DND-41 (cell line): ENCODE measurements at regions not wholly inside any gene's neighbourhood (a gene's known extent, or its start where the extent isn't known, plus 50 kb on each side); places are given as distances from the start of the nearest gene placed in this dataset.
"Not testable (repeated sequence)": the region's sequence is repeated elsewhere in the genome, so short reads cannot be mapped to it uniquely, and the experiment has no call there.

Source experiments
- ATAC-seq: fragments of 200-7000 bp; cut with Tn5 transposase; 3 replicates; pipeline ENCODE4 v1.9.1; 2021; ENCODE audit warnings: low read depth; ENCODE audit not compliant: insufficient read depth
- DNase-seq: peaks from one replicate; pipeline ENCODE4 v3.0.0-alpha.2; 2020
- H2AFZ ChIP-seq: 2 replicates; pipeline ENCODE4 v1.6.0; 2012; ENCODE audit warnings: low read depth, low read length
- H3K27ac ChIP-seq: 2 replicates; pipeline ENCODE4 v1.5.1; 2012; ENCODE audit warnings: low read length, inconsistent platforms
- H3K27me3 ChIP-seq: fragments of 200-600 bp; sonication (generic); 2 replicates; pipeline ENCODE4 v1.6.0; 2012; ENCODE audit warnings: low read length, mild to moderate bottlenecking, inconsistent platforms; ENCODE audit not compliant: insufficient read depth, poor library complexity
- H3K36me3 ChIP-seq: 2 replicates; pipeline ENCODE4 v1.5.1; 2012; ENCODE audit warnings: low read length, inconsistent platforms; ENCODE audit not compliant: insufficient read depth
- H3K4me1 ChIP-seq: 2 replicates; pipeline ENCODE4 v1.5.1; 2012; ENCODE audit warnings: mild to moderate bottlenecking, low read length; ENCODE audit not compliant: insufficient read depth
- H3K4me2 ChIP-seq: 2 replicates; pipeline ENCODE4 v1.6.0; 2012; ENCODE audit warnings: mild to moderate bottlenecking, moderate library complexity, low read length, inconsistent platforms; ENCODE audit not compliant: insufficient read depth
- H3K4me3 ChIP-seq, 2 experiments: fragments of 200-600 bp in 1 of 2; shearing (Covaris generic) in 1 of 2; 2 replicates each; pipeline ENCODE4 v1.5.1; 2012 to 2016; ENCODE audit warnings: inconsistent platforms in 2 of 2, low read length in 2 of 2, mild to moderate bottlenecking in 2 of 2, low read depth in 1 of 2, moderate library complexity in 1 of 2
- H3K79me2 ChIP-seq: 2 replicates; pipeline ENCODE4 v1.6.0; 2012; ENCODE audit warnings: low read length, inconsistent platforms; ENCODE audit not compliant: insufficient read depth
- H3K9ac ChIP-seq: 2 replicates; pipeline ENCODE4 v1.6.0; 2012; ENCODE audit warnings: low read depth, mild to moderate bottlenecking, inconsistent platforms, low read length, moderate library complexity
- H3K9me3 ChIP-seq: 2 replicates; pipeline ENCODE4 v1.5.1; 2012; ENCODE audit warnings: low read length, moderate library complexity, mild to moderate bottlenecking, inconsistent platforms; ENCODE audit not compliant: insufficient read depth, severe bottlenecking
- H4K20me1 ChIP-seq: 2 replicates; pipeline ENCODE4 v1.6.0; 2012; ENCODE audit warnings: low read length; ENCODE audit not compliant: insufficient read depth
- EZH2 ChIP-seq: IDR thresholded peaks from 3 replicates; pipeline ENCODE4 v1.6.1; 2012; ENCODE audit warnings: borderline replicate concordance, low read depth, mild to moderate bottlenecking, moderate library complexity, low read length, inconsistent platforms; ENCODE audit not compliant: severe bottlenecking
- TF ChIP-seq, protein P1 (sequence below): IDR thresholded peaks from 2 replicates; pipeline ENCODE4 v1.5.1; 2012; ENCODE audit warnings: borderline replicate concordance, low read length, moderate library complexity, mild to moderate bottlenecking; ENCODE audit not compliant: poor library complexity, severe bottlenecking; ENCODE audit errors: extremely low read depth

DNA sequence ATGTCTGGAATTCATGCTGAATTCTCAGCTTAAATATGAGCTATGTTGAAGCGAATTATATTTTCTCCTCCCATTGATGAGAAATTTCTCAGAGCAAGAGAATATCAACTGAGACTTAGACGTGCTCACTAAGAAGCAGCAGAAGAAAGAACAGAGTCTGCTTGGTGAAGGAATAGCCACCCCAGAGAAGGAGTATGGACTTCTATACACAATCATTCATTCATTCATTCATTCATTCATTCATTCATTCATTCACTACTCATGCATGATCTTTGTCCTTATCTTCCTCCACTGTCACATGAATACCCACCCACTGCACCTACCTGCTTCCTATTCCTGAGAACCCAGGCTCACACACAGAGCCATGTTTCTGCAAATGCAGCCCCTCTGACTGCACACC is 206.6 kb downstream of the DEPDC1B start:
- Histone ChIP-seq H3K9me3 (no peaks in the 10 kb centered on the region), H3K4me2 (no peak overlapping the region), H4K20me1 (no peaks in the 10 kb centered on the region), H3K4me1 (no peaks in the 10 kb centered on the region), H3K27me3 (no peaks in the 10 kb centered on the region), H2AFZ (no peak overlapping the region), H3K27ac (no peak overlapping the region), H3K4me3 (no peak overlapping the region), H3K36me3 (no peaks in the 10 kb centered on the region), H3K79me2 (no peaks in the 10 kb centered on the region), H3K9ac (no peak overlapping the region)
- no peak for DNase-seq
- TF ChIP-seq EZH2, result no peak
- TF ChIP-seq, protein P1, sequence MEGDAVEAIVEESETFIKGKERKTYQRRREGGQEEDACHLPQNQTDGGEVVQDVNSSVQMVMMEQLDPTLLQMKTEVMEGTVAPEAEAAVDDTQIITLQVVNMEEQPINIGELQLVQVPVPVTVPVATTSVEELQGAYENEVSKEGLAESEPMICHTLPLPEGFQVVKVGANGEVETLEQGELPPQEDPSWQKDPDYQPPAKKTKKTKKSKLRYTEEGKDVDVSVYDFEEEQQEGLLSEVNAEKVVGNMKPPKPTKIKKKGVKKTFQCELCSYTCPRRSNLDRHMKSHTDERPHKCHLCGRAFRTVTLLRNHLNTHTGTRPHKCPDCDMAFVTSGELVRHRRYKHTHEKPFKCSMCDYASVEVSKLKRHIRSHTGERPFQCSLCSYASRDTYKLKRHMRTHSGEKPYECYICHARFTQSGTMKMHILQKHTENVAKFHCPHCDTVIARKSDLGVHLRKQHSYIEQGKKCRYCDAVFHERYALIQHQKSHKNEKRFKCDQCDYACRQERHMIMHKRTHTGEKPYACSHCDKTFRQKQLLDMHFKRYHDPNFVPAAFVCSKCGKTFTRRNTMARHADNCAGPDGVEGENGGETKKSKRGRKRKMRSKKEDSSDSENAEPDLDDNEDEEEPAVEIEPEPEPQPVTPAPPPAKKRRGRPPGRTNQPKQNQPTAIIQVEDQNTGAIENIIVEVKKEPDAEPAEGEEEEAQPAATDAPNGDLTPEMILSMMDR, result no peak
- no peak for ATAC-seq

DNA sequence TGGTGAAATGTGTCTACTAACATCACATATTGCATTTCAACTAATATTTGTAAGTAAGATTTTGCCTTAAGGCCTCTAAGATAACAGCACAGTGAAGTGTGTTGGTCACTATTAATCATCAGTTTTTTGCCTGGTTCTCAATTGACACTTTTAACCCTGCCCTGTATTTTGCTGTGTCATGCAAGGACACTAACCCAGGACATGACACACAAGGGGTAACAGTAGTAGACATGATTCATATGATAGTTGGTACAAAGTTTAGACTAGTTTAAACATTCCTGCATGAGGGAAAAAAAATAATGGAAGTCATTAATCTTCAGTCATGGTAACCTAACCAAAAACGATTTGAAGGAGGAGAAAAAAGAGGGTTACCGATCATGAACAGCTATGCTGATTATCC is 207.0 kb downstream of the DEPDC1B start:
- H3K27ac ChIP-seq, result no peak overlapping the region

DNA sequence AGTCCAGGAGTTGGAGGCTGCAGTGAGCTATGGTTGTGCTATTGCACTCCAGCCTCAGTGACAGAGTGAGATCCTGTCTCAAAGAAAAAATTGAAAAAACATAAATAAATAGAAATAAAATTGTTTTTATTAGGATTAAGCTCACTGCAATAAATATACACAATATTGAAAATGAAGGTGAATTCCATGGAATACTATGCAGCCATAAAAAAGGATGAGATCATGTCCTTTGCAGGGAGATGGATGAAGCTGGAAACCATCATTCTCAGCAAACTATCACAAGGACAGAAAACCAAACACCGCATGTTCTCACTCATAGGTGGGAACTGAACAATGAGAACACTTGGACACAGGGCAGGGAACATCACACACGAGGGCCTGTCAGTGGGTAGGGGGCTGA is 207.6 kb downstream of the DEPDC1B start:
- not testable (repeated sequence) for H3K4me3 ChIP-seq, H3K4me2 ChIP-seq, H3K4me1 ChIP-seq, ATAC-seq, H4K20me1 ChIP-seq, H2AFZ ChIP-seq, H3K27me3 ChIP-seq, H3K9me3 ChIP-seq, H3K79me2 ChIP-seq, H3K36me3 ChIP-seq, DNase-seq, H3K9ac ChIP-seq, H3K27ac ChIP-seq

More for the DNA sequence above, 207.0 kb downstream of the DEPDC1B start:
- Histone ChIP-seq H3K4me2 (no peak overlapping the region), H3K4me1 (no peaks in the 10 kb centered on the region), H3K4me3 (no peak overlapping the region), H2AFZ (no peak overlapping the region), H3K9me3 (no peaks in the 10 kb centered on the region), H4K20me1 (no peaks in the 10 kb centered on the region), H3K9ac (no peak overlapping the region), H3K27me3 (peaks cover 2% of the 10 kb centered on the region), H3K36me3 (no peaks in the 10 kb centered on the region), H3K79me2 (no peaks in the 10 kb centered on the region)
- ATAC-seq (no peak), DNase-seq (no peak)
- TF ChIP-seq EZH2, result no peak

DNA sequence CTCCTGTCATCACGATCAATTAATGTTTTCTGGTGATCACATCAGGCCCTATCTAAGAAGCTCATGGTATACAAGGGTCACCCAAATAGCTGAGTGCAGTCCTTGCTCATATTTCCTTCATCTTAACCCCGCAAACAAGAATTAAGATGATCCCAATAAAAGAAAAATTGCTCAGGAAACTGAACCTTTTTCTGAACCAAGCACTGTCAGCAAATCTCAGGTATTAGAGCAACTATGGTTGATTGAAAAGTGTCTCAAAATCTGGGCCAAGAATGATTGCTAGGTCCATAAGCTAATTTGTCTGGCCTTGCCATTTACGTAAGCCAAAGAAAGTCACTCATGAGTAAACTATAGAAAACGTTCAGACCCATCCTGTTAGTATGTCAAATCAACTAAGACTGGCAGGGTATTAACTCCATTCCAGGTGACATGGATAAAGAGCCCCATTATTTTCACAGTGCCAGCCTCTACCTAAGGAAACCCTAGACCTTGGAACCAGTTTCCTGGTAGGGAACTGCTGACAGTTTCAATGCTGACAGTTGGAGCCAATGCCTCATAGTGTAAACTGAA is 209.3 kb downstream of the DEPDC1B start:
- Histone ChIP-seq H4K20me1 (no peaks in the 10 kb centered on the region), H3K27ac (no peak overlapping the region), H3K9ac (no peak overlapping the region), H3K36me3 (no peaks in the 10 kb centered on the region), H3K9me3 (no peaks in the 10 kb centered on the region), H2AFZ (no peak overlapping the region), H3K27me3 (peaks cover 8% of the 10 kb centered on the region), H3K79me2 (no peaks in the 10 kb centered on the region), H3K4me1 (no peaks in the 10 kb centered on the region), H3K4me2 (no peak overlapping the region), H3K4me3 (no peak overlapping the region)
- ATAC-seq (no peak), DNase-seq (no peak)
- no peak for TF ChIP-seq EZH2
- TF ChIP-seq, protein P1, result no peak
